ENCODE measurements at regions not wholly inside any gene's neighbourhood (a gene's known extent, or its start where the extent isn't known, plus 50 kb on each side); places are given as distances from the start of the nearest gene placed in this dataset.

- TF ChIP-seq SP1 (IDR thresholded peaks at IDR 0.05; ENCODE audit: low read depth) = no peak
- TF ChIP-seq SIN3A (IDR thresholded peaks at IDR 0.05; ENCODE audit: low read depth) = no peak
- TF ChIP-seq ZNF274 (IDR thresholded peaks at IDR 0.05; ENCODE audit: low read depth, low read length) = no peak
- no peak for TF ChIP-seq YY1 (IDR thresholded peaks at IDR 0.05; ENCODE audit: extremely low read depth, insufficient replicate concordance, low read depth, low read length)
- no peak for TF ChIP-seq EZH2phosphoT487 (IDR thresholded peaks at IDR 0.05; ENCODE audit: borderline replicate concordance)
- TF ChIP-seq ELF1 (IDR thresholded peaks at IDR 0.05; ENCODE audit: borderline replicate concordance, low read depth) = no peak
- TF ChIP-seq TCF7L2 (IDR thresholded peaks at IDR 0.05; ENCODE audit: borderline replicate concordance, extremely low read depth, insufficient read depth, insufficient read length) = no peak
- TF ChIP-seq, protein P1, sequence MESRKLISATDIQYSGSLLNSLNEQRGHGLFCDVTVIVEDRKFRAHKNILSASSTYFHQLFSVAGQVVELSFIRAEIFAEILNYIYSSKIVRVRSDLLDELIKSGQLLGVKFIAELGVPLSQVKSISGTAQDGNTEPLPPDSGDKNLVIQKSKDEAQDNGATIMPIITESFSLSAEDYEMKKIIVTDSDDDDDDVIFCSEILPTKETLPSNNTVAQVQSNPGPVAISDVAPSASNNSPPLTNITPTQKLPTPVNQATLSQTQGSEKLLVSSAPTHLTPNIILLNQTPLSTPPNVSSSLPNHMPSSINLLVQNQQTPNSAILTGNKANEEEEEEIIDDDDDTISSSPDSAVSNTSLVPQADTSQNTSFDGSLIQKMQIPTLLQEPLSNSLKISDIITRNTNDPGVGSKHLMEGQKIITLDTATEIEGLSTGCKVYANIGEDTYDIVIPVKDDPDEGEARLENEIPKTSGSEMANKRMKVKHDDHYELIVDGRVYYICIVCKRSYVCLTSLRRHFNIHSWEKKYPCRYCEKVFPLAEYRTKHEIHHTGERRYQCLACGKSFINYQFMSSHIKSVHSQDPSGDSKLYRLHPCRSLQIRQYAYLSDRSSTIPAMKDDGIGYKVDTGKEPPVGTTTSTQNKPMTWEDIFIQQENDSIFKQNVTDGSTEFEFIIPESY (IDR thresholded peaks at IDR 0.05; ENCODE audit: extremely low read depth, insufficient replicate concordance, low read length) = no peak
Observed at GRCh38 chr13:107117327-107118012, 549.5 kb upstream of the ARGLU1 start (continued).

DNA sequence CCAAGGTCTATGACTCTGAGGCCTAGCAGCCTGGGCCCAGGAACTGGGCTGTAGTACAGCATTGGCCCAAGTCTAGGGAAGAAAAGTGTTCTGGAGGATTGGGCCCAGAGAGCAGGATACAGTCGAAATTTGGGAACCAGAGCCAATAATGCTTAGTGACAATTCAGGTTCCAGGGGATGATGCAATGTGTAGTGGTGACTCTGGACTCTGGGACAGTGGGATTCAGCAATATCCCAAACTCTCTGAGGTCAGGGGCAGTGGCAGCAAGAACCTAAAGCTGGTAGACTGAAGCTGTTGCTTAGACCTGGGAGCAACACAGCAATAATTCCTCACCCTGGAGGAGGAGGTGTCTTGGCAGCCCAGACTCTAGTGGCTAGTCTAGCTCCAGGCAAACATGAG lies 545.5 kb upstream of the ARGLU1 start:
- no peak for ATAC-seq
- ChIA-PET CTCF (no interaction called here), POLR2A (no interaction called here), RAD21 (ENCODE audit: low non-redundant PET in 1 of 2, low total read pairs in 2 of 2, uncharacterized antibody in 2 of 2, unreplicated experiment in 2 of 2) (no interaction called here)
- Histone ChIP-seq H3K27me3 (ENCODE audit: insufficient read depth, low read length) (no peaks in the 10 kb centered on the region), H3K9me3 (ENCODE audit: control insufficient read depth in 1 of 2, insufficient read depth in 1 of 2, low read depth in 1 of 2, low read length in 2 of 2) (peaks cover 6 to 7% of the 10 kb centered on the region in 2 experiments; a peak in 1 of 4 replicates), H3K9ac (ENCODE audit: low read length) (no peak overlapping the region), H4K20me1 (ENCODE audit: insufficient read depth) (no peaks in the 10 kb centered on the region), H3K27ac (ENCODE audit: low read depth, low read length) (no peak overlapping the region), H3K36me3 (ENCODE audit: control insufficient read depth in 1 of 2, insufficient read depth in 2 of 2, low read length in 2 of 2) (no peaks in the 10 kb centered on the region), H3K9me2 (ENCODE audit: insufficient read depth) (no peaks in the 10 kb centered on the region), H3K4me2 (ENCODE audit: low read length) (no peak overlapping the region), H2AFZ (ENCODE audit: low read depth, low read length, poor library complexity, severe bottlenecking) (no peak overlapping the region), H3K4me1 (ENCODE audit: control insufficient read depth in 1 of 2, insufficient read depth in 2 of 2, low read length in 2 of 2) (no peaks in the 10 kb centered on the region), H3K79me2 (ENCODE audit: insufficient read depth, low read length) (no peaks in the 10 kb centered on the region), H3K4me3 (replicated peaks in 1 of 2; ENCODE audit: low read depth in 1 of 2, low read length in 2 of 2) (no peak overlapping the region)
- no peak for DNase-seq (ENCODE audit: low read depth, low spot score)
- intact Hi-C loops (cut with micrococcal nuclease) = no loop called here
- no TSS peak for BruUV-seq (replicated peaks)
- TF ChIP-seq POLR2AphosphoS5 (IDR thresholded peaks at IDR 0.05; ENCODE audit: low read depth, low read length) = no peak
- TF ChIP-seq SP1 (IDR thresholded peaks at IDR 0.05; ENCODE audit: low read depth) = no peak
- TF ChIP-seq, protein P2, sequence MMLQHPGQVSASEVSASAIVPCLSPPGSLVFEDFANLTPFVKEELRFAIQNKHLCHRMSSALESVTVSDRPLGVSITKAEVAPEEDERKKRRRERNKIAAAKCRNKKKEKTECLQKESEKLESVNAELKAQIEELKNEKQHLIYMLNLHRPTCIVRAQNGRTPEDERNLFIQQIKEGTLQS (IDR thresholded peaks at IDR 0.05) = no peak
- no peak for TF ChIP-seq JUND (IDR thresholded peaks at IDR 0.05)
- TF ChIP-seq ZNF274 (IDR thresholded peaks at IDR 0.05; ENCODE audit: low read depth, low read length) = no peak
- no peak for TF ChIP-seq YY1 (IDR thresholded peaks at IDR 0.05; ENCODE audit: extremely low read depth, insufficient replicate concordance, low read depth, low read length)
- no peak for TF ChIP-seq TCF7L2 (IDR thresholded peaks at IDR 0.05; ENCODE audit: borderline replicate concordance, extremely low read depth, insufficient read depth, insufficient read length)
